ENCODE measurements at regions not wholly inside any gene's neighbourhood (a gene's known extent, or its start where the extent isn't known, plus 50 kb on each side); places are given as distances from the start of the nearest gene placed in this dataset.

- TF ChIP-seq CTCF (IDR thresholded peaks at IDR 0.05; ENCODE audit: low read depth, low read length, missing input control), result no peak
- no peak for TF ChIP-seq REST (IDR thresholded peaks at IDR 0.05)
Observed at GRCh38 chr5:9785751-9786150, 155.6 kb upstream of the TAS2R1 start.
